ENCODE measurements at regions not wholly inside any gene's neighbourhood (a gene's known extent, or its start where the extent isn't known, plus 50 kb on each side); places are given as distances from the start of the nearest gene placed in this dataset.

GRCh38 chr2:136282251-136282650 lies 164.3 kb upstream of the CXCR4 start:
- Histone ChIP-seq H4K20me1 (ENCODE audit: control insufficient read depth, insufficient read depth) (no peaks in the 10 kb centered on the region), H3K4me1 (ENCODE audit: control insufficient read depth, insufficient read depth, low read length) (peaks cover 22% of the 10 kb centered on the region), H3K27ac (ENCODE audit: control insufficient read depth, insufficient read depth) (no peak overlapping the region), H3K27me3 (replicated peaks in 1 of 2; ENCODE audit: control insufficient read depth in 2 of 2, insufficient read depth in 2 of 2, low read length in 1 of 2) (no peaks in the 10 kb centered on the region; a peak in 1 of 4 replicates), H3K4me2 (ENCODE audit: control insufficient read depth, insufficient read depth) (no peak overlapping the region), H3K4me3 (no peak overlapping the region), H2AFZ (ENCODE audit: control insufficient read depth, low read depth, low read length) (no peak overlapping the region), H3K36me3 (ENCODE audit: control insufficient read depth in 2 of 2, insufficient read depth in 2 of 2, low read length in 1 of 2) (no peaks in the 10 kb centered on the region), H3K9me3 (replicated peaks; ENCODE audit: control insufficient read depth, insufficient read depth, low read length) (no peaks in the 10 kb centered on the region; the same call in 1 of the 3 replicates), H3K9ac (ENCODE audit: control insufficient read depth, insufficient read depth, low read length) (no peak overlapping the region), H3K79me2 (ENCODE audit: control insufficient read depth, insufficient read depth, low read length) (no peaks in the 10 kb centered on the region)
- FAIRE-seq (no peak), ATAC-seq (no peak), DNase-seq (ENCODE audit: low read depth, low spot score) (no peak)
- ChIA-PET POLR2A (interaction anchor here (1.0 to 4.0 kb wide), 8 partner anchors 23 to 94 kb away, joined by 3 to 14 read pairs (median 5); no protein-coding TSS in a partner anchor), SMC1A (ENCODE audit: uncharacterized antibody, unreplicated experiment) (interaction anchor here (0.7 to 11.1 kb wide), 13 partner anchors 11 to 226 kb away, joined by 3 to 166 read pairs (median 5); no protein-coding TSS in a partner anchor), CTCF (interaction anchor here (1.5 to 5.4 kb wide), 6 partner anchors 21 to 56 kb away, joined by 5 to 31 read pairs (median 16); no protein-coding TSS in a partner anchor), RAD21 (ENCODE audit: unreplicated experiment) (interaction anchor here (1.1 to 3.3 kb wide), 11 partner anchors 24 to 226 kb away, joined by 4 to 53 read pairs (median 11); no protein-coding TSS in a partner anchor)
- no TSS peak for BruUV-seq (replicated peaks)
- in situ Hi-C loops (cut with MboI), result no loop called here
- TF ChIP-seq BACH1 (IDR thresholded peaks at IDR 0.05; ENCODE audit: borderline replicate concordance) (no peak), STAT1 (conservative IDR thresholded peaks at IDR 0.05) (no peak), BCL3 (IDR thresholded peaks at IDR 0.05; ENCODE audit: borderline replicate concordance, insufficient read depth, low read depth, low read length, poor library complexity, severe bottlenecking) (no peak), CBX3 (IDR thresholded peaks at IDR 0.05; ENCODE audit: borderline replicate concordance, low read depth) (no peak), MLLT1 (IDR thresholded peaks at IDR 0.05) (no peak), ESRRA (IDR thresholded peaks at IDR 0.05; ENCODE audit: low read length) (no peak), ZNF384 (IDR thresholded peaks at IDR 0.05; ENCODE audit: borderline replicate concordance, low read depth, low read length) (no peak), MTA3 (IDR thresholded peaks at IDR 0.05; ENCODE audit: borderline replicate concordance, low read length) (no peak), YY1 (IDR thresholded peaks at IDR 0.05; ENCODE audit: low read depth, low read length) (no peak), DPF2 (IDR thresholded peaks at IDR 0.05) (no peak), PML (IDR thresholded peaks at IDR 0.05; ENCODE audit: low read length) (no peak), HDAC2 (IDR thresholded peaks at IDR 0.05) (no peak), EP300 (IDR thresholded peaks at IDR 0.05; ENCODE audit: borderline replicate concordance in 1 of 2, control insufficient read depth in 1 of 2, low read depth in 2 of 2, low read length in 2 of 2) (no peak)
- WGBS (ENCODE audit: insufficient coverage, insufficient replicate concordance, low lambda C conversion rate, missing lambda C conversion rate), result 56% methylated on average over 6 of the region's 6 CpGs
- intact Hi-C loops (cut with micrococcal nuclease; ENCODE audit: unreplicated experiment), result no loop called here

Measured in GM12878 (cell line).